ENCODE measurements at regions not wholly inside any gene's neighbourhood (a gene's known extent, or its start where the extent isn't known, plus 50 kb on each side); places are given as distances from the start of the nearest gene placed in this dataset.

DNA sequence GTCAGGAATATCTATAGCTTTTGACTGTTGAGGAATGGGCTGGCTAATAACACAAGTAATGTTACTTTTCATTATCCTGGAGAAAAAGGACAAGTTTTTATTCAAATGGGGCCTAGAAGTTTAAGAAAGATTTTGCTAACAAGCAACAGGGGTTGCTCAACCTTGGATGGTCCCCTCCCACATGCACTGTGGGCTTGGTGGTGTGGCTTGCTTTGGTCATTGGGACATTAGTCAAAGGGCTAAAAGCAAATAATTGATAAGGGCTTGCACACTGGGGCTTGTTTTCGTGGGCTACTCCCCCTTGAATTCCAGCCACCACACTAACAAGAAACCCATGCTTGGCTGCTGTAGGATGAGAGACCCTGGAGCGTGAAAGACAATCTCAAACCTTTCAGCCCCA lies 127.6 kb downstream of the JCAD start:
- POLR2A ChIA-PET = no interaction called here
- TF ChIP-seq, protein P1, sequence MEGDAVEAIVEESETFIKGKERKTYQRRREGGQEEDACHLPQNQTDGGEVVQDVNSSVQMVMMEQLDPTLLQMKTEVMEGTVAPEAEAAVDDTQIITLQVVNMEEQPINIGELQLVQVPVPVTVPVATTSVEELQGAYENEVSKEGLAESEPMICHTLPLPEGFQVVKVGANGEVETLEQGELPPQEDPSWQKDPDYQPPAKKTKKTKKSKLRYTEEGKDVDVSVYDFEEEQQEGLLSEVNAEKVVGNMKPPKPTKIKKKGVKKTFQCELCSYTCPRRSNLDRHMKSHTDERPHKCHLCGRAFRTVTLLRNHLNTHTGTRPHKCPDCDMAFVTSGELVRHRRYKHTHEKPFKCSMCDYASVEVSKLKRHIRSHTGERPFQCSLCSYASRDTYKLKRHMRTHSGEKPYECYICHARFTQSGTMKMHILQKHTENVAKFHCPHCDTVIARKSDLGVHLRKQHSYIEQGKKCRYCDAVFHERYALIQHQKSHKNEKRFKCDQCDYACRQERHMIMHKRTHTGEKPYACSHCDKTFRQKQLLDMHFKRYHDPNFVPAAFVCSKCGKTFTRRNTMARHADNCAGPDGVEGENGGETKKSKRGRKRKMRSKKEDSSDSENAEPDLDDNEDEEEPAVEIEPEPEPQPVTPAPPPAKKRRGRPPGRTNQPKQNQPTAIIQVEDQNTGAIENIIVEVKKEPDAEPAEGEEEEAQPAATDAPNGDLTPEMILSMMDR (IDR thresholded peaks at IDR 0.05; ENCODE audit: insufficient read depth, low read length, missing control alignments) = no peak
- CTCF ChIA-PET = no interaction called here
- H3K4me3 ChIP-seq (ENCODE audit: low read depth, low read length) = no peak overlapping the region
- DNase-seq (ENCODE audit: low read depth, low spot score) = no peak

DNA sequence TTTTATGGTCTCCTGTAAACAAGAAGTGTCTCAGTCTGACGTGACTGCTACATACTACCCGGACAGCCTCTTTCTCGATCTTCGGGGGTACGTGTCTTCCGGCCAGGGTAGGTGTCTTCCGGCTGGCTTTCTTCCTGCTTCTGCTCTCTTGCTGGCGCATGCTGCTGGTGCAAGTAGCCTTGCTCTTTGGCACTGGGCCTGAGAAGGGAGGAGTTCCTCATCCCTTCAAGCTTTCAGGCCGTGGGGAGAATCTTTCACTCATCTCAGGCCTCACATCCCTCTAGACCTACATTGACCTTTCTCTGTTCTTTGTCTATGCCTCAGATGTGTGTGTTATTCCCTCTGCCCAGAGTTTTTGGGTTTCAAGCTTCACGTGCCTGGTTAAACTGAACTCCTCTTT lies 130.4 kb downstream of the JCAD start:
- TF ChIP-seq, protein P1 (IDR thresholded peaks at IDR 0.05; ENCODE audit: insufficient read depth, low read length, missing control alignments) = no peak
- CTCF ChIA-PET = interaction anchor here (0.9 to 1.1 kb wide), 4 partner anchors 13 to 70 kb away, joined by 3 to 6 read pairs (median 4); no protein-coding TSS in a partner anchor
- no peak overlapping the region for H3K4me3 ChIP-seq (ENCODE audit: low read depth, low read length)
- no peak for DNase-seq (ENCODE audit: low read depth, low spot score)
- POLR2A ChIA-PET = no interaction called here

DNA sequence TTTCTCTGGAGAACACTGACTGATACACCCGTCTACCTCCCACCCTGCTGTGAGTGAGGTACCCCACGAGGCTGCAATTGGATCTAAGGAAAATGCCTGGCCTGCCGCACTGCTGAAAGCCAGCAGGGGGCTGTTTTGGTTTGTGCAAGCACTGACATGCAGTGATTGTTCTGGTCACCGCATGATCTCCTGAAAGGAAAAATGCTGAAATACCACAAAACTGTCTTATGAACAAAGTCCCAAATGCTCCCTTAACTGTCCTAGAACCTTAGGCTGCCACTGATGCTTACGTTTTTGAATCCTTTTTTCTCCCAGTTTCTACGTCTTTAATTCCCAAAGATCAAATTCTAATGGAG lies 132.7 kb downstream of the JCAD start:
- ChIA-PET CTCF (interaction anchor here (0.9 to 1.1 kb wide), 2 partner anchors 12 to 75 kb away, joined by 3 to 4 read pairs; no protein-coding TSS in a partner anchor), POLR2A (no interaction called here)
- no peak for DNase-seq (ENCODE audit: low read depth, low spot score)
- no peak overlapping the region for H3K4me3 ChIP-seq (ENCODE audit: low read depth, low read length)
- TF ChIP-seq, protein P1 (IDR thresholded peaks at IDR 0.05; ENCODE audit: insufficient read depth, low read length, missing control alignments) = peak; percentile 78

GRCh38 chr10:29925771-29926692 lies 133.4 kb downstream of the JCAD start:
- DNase-seq (ENCODE audit: low read depth, low spot score) = no peak
- CTCF ChIA-PET = interaction anchor here (0.7 to 1.7 kb wide), 7 partner anchors 11 to 665 kb away, joined by 3 to 11 read pairs (median 5); no protein-coding TSS in a partner anchor
- TF ChIP-seq, protein P1 (IDR thresholded peaks at IDR 0.05; ENCODE audit: insufficient read depth, low read length, missing control alignments) = no peak
- no peak overlapping the region for H3K4me3 ChIP-seq (ENCODE audit: low read depth, low read length)
- POLR2A ChIA-PET = interaction anchor here (0.7 kb wide), 1 partner anchor 166 kb away, joined by 3 read pairs; no protein-coding TSS in a partner anchor

GRCh38 chr10:29924436-29924835 lies 134.9 kb downstream of the JCAD start:
- DNase-seq (ENCODE audit: low read depth, low spot score) = no peak
- ChIA-PET CTCF (interaction anchor here (0.7 kb wide), 1 partner anchor 60 kb away, joined by 3 read pairs; no protein-coding TSS in a partner anchor), POLR2A (no interaction called here)
- TF ChIP-seq, protein P1 (IDR thresholded peaks at IDR 0.05; ENCODE audit: insufficient read depth, low read length, missing control alignments) = no peak
- no peak overlapping the region for H3K4me3 ChIP-seq (ENCODE audit: low read depth, low read length)

GRCh38 chr10:29923416-29923965 lies 135.9 kb downstream of the JCAD start:
- no peak for DNase-seq (ENCODE audit: low read depth, low spot score)
- no peak overlapping the region for H3K4me3 ChIP-seq (ENCODE audit: low read depth, low read length)
- TF ChIP-seq, protein P1 (IDR thresholded peaks at IDR 0.05; ENCODE audit: insufficient read depth, low read length, missing control alignments) = no peak
- CTCF ChIA-PET = interaction anchor here (0.9 kb wide), 1 partner anchor 76 kb away, joined by 3 read pairs; no protein-coding TSS in a partner anchor
- POLR2A ChIA-PET = no interaction called here

Measured in AG04449 (cell line).